DOHH2 (cell line): ENCODE measurements at regions not wholly inside any gene's neighbourhood (a gene's known extent, or its start where the extent isn't known, plus 50 kb on each side); places are given as distances from the start of the nearest gene placed in this dataset.

Experiments used
- CTCF ChIP-seq: fragments of 200-600 bp; sonication (generic); IDR thresholded peaks from one replicate; pipeline ENCODE4 v1.5.1; 2014; ENCODE audit warnings: antibody characterized with exemption, mild to moderate bottlenecking, low read depth, low read length; ENCODE audit not compliant: poor library complexity, severe bottlenecking
- EZH2phosphoT487 ChIP-seq: fragments of 200-600 bp; sonication (generic); IDR thresholded peaks from 2 replicates; pipeline ENCODE4 v1.6.1; 2017; ENCODE audit warnings: borderline replicate concordance, mild to moderate bottlenecking, antibody characterized with exemption, low read length, moderate library complexity, mixed read lengths

DNA sequence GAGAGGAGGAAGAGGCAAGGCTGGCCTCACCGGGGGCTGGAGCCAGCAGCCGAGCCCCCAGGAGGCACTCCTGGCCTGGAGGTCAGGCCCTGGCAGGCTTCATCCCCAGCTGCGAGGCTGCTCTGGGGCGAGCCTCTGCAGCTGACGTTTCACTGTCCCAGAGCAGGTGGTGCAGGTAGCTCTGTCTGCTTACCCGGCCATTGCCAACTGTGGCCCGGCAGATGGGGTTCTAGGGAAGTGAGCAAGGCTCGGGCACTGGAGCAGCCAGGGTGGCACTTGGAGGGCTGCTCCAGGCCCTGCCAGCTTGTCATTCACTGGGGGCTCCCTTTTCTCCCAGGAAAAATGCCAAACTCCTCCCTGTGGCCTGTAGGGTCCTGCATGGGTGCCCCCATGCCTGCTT lies 118.7 kb upstream of the ANO1 start:
- TF ChIP-seq EZH2phosphoT487: no peak
- no peak for TF ChIP-seq CTCF
